Hematopoietic multipotent progenitor cell treated with erythropoietin and hydrocortisone succinate and interleukin-3 and kit ligand, for 17 days (in vitro differentiated cells): ENCODE measurements at regions not wholly inside any gene's neighbourhood (a gene's known extent, or its start where the extent isn't known, plus 50 kb on each side); places are given as distances from the start of the nearest gene placed in this dataset.

Experiments used
- DNase-seq: peaks from one replicate; pipeline ENCODE4 v3.0.0-alpha.2; 2015; ENCODE audit warnings: low spot score

- DNase-seq = no peak
Measured at GRCh38 chr2:16409849-16410248, 255.8 kb downstream of the CYRIA start.

DNA sequence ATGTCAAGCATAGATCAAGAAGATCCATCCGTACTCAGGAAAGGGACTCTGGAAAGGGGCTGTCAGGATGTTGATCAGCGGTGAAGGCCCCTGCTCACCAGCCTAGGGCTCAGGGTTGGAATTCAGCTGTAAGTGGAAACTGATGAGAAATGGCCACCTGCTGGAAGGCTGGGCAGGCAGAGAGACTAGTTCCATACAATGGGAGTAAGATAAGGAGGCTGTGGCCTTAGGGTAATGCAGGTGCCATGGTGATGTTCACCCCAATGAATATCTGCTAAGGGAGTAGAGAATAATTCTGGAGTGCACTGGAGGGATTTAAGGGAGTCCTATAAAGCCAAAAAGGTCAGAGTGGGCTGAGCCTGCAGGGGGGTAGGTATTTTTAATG is 256.6 kb downstream of the CYRIA start:
- no peak for DNase-seq

- DNase-seq = no peak
Measured at GRCh38 chr2:16408331-16409005, 257.2 kb downstream of the CYRIA start.

DNA sequence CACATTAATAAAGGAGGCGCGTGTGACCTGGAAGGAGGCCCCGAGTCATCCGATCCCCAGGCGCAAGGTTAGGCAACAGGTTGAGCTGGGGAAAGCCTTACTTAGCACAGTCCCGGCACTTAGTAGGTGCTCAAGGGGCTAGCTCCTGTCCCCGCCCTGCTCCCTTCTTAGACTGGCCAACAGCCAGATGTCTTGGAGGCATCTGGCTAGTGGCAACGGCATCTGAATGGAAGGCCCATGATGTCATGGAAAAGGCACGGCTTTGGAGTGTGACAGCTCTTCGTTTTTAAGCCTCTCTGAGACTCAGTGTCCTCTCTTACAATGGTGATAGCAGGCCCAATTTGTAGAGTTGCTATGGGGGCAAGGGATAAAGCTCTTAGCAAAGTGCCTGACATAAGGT is 258.3 kb downstream of the CYRIA start:
- no peak for DNase-seq

GRCh38 chr2:16406496-16407289 is 258.9 kb downstream of the CYRIA start:
- no peak for DNase-seq

DNA sequence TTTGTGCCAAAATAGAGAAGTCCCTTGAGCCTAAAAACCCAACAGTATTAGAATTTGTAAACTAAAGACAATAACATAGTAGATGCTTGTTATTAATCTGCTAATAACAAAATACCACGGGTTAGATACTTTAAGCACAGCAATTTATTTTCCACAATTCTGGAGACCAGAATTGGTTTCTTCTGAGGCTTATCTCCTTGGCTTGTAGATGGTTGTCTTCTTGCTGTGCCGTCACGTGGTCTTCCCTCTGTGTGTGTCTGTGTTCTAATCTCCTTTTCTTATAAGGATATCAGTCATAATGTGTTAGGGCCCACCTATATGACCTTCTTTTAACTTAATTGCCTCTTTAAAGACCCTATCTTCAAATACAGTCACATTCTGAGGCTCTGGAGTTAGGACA is 260.1 kb downstream of the CYRIA start:
- no peak for DNase-seq

DNA sequence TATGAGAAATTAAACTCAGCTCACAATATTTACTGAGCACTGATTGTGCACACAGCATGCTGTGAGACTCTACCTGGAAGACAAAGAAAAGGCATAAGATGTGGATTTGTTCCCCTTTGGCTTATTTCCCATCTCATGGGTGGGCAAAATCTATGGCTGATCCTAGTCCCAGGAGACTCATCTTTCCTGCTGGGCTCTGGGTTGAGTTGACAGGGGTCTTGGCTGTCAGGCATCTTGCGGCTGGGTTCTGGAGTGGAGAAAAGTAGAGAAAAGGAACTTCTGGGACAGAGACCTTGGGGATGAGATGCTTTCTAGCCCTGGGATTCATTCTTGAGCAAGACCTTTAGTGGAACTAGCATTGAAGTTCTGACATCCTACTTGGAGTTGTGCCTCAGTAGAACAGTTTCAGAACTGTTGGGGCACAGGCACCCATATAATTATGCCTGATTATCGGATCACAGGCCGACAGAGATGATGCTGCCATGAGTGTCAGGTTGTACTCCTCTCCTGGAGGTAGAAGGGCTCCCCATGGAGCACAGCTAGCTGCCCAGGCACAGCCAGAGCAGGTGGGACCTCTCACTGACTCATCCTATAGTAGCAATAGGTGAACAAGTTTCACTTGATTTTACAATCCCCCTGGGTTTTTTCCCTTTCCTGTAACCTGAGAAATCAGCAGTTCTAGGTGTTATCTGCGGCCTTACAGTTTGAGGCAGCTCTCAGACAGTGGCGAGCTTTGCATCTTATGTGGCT is 260.9 kb downstream of the CYRIA start:
- no peak for DNase-seq

DNA sequence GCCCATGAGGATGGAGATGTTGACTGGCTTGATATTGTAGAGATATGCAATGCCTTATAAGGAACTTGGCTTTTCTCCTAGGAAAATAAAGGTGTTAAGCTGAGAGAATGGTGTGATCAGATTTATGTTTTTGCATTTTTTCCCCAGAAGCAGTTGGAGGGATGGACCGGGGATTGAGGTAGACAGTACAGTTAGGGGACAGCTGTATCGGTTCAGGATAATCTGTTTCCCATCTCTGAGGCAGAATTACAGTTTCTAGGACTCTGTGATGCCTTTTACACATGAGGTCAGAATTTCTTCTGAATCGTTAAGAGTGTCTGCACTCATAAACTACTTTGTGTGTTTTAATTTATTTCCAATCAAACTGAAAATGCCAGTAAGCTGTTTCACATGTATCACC is 261.5 kb downstream of the CYRIA start:
- DNase-seq = no peak

DNA sequence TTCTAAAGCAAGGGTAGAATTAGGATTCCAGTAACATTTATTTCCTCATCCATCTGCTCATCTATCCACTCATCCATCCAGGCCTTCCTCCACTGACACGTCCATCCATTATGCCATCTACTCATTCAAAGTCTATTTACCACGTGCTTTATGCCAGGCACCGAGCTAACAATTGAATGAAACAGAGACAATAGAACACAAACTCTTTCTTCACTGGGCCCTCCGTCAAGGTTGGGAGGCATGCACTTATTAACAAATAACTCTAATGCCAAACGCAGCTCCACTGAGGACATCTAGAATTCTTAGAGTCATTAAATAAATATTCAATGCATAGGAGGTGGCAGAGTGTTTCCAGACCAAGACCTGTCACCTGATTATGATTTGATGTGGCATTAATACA is 262.7 kb downstream of the CYRIA start:
- DNase-seq = no peak

DNA sequence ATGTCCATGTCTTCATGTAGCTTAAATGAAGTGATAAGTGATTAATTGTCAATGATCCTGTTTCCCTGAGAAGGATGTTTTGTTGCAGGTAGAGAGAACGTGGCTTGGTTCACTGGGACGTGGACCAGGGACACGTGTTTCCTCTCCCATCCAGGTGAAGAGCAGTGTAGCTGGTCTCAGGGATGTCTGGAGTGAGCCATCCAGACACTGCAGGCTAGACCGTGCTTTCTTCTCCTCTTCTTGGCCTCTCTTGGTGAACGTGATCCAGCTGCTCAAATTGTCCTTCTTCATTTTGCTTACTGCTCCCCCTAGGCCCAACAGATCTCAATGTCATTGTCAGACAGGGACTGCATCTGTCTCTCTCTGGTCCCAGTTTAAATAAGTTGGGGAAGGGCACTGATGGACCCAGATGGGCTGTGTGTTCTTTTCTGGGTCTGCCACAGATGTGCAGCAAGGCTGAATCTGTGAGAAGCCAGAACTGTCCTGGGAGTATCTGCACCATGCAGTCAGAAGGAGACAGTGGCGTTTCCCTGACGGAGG is 263.8 kb downstream of the CYRIA start:
- DNase-seq = no peak

DNA sequence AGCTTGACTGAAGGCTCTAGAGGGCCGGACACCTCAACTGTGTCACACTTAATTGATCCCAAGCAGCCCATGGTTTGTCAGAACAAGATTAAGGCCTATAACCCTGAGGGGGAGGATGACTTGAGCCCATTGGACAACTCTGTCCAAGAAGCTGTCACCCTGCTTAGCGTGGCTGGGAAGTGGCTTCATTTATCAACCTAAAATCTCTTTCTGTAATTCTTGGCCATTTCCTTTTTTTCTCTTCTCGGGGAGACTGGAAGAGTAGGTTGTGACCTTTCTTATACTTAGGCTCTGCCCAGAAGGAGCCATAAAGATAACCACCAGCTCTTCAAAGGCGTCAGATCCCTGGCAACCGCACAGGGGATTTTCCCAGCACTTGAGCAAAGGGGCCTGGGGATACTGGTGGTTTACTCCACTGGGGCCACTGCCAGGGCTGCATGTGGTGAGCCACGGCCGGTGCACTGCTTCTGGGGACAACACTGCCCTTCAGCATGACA is 265.5 kb downstream of the CYRIA start:
- DNase-seq = no peak

- DNase-seq = no peak
Measured at GRCh38 chr2:16398486-16399043, 267.1 kb downstream of the CYRIA start.

- no peak for DNase-seq
Measured at GRCh38 chr2:16397681-16398475, 267.8 kb downstream of the CYRIA start.

GRCh38 chr2:16396986-16397385 is 268.6 kb downstream of the CYRIA start:
- DNase-seq = no peak

DNA sequence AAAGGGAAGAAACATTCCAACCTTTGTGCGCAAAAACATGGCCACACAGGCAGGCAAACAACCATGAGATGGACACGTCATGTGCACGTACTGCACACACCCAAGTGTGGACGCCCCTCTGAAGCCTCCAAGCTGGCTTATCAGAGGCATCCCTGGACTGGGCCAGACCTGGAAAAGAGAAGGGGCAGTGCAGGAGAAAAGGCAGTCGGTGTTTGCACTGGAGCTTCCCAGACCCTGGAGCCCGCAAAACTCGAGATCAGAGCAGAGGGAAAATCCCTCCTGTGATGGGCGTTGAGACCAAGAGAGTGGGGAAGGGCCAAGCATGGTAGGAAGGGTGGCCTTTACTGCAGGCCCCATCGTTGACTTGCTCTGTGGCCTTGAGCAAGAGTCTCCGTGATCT is 269.5 kb downstream of the CYRIA start:
- no peak for DNase-seq

DNA sequence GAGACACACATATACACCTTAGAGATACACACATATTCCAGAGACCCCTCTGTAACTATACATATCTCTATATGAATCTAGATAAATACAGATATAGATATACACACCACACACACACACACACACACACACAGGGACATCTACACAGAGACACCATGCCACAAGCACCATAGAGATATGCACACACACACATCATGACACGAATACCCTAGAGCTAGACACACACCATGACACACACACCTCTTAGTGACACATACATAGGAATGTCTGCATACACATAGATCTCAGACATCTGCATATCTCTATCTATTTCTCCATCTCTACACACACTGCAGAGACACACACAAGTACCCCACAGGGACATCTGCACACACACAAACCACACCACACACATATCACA is 270.0 kb downstream of the CYRIA start:
- DNase-seq = no peak

DNA sequence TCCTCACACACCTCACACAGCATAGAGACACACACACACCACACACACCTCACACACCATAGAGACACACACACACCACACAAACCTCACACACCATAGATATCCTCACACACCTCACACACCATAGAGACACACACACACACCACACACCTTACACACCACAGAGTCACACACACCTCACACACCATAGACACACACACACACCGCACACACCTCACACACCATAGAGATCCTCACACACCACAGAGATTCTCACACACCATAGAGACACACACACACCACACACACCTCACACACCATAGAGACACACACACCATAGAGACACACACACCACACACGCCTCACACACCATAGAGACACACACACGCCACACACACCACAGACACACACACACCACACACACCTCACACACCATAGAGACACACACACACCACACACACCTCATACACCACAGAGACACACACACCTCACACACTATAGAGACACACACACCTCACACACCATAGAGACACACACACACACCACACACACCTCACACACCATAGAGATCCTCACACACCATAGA is 270.6 kb downstream of the CYRIA start:
- DNase-seq = no peak

- DNase-seq = no peak
Measured at GRCh38 chr2:16394072-16394985, 271.3 kb downstream of the CYRIA start.

- DNase-seq = no peak
Measured at GRCh38 chr2:16393500-16394071, 272.0 kb downstream of the CYRIA start.
